SU-DHL-6 (cell line): ENCODE measurements at regions not wholly inside any gene's neighbourhood (a gene's known extent, or its start where the extent isn't known, plus 50 kb on each side); places are given as distances from the start of the nearest gene placed in this dataset.

ENCODE experiments used
- CTCF ChIP-seq: fragments of 200-600 bp; sonication (generic); IDR thresholded peaks from one replicate; pipeline ENCODE4 v1.5.1; 2017; ENCODE audit warnings: antibody characterized with exemption, mild to moderate bottlenecking, low read length, moderate library complexity; ENCODE audit not compliant: insufficient read depth, poor library complexity, severe bottlenecking
- EZH2phosphoT487 ChIP-seq: fragments of 200-600 bp; sonication (generic), shearing (Covaris generic); conservative IDR thresholded peaks from 2 replicates; pipeline ENCODE4 v1.6.1; 2018; ENCODE audit warnings: mild to moderate bottlenecking, antibody characterized with exemption, low read length, moderate library complexity, mixed read lengths

GRCh38 chr5:72625332-72625731 is 118.1 kb upstream of the ZNF366 start:
- TF ChIP-seq CTCF: no peak
- no peak for TF ChIP-seq EZH2phosphoT487
